Ammon's horn (tissue), 1 donor: ENCODE measurements at regions not wholly inside any gene's neighbourhood (a gene's known extent, or its start where the extent isn't known, plus 50 kb on each side); places are given as distances from the start of the nearest gene placed in this dataset.

Experiments
- DNase-seq: peaks from one replicate; pipeline ENCODE4 v3.0.0-alpha.2; 2016; ENCODE audit warnings: low spot score

GRCh38 chr3:159904455-159904854 lies 84.2 kb upstream of the IL12A start:
- DNase-seq = no peak

- no peak for DNase-seq
These were observed 83.7 kb upstream of the IL12A start for GRCh38 chr3:159904911-159905310.

GRCh38 chr3:159907828-159908227 lies 80.8 kb upstream of the IL12A start:
- DNase-seq = no peak

- DNase-seq = no peak
These were observed 77.5 kb upstream of the IL12A start for GRCh38 chr3:159910991-159911663.

- DNase-seq = no peak
These were observed 77.0 kb upstream of the IL12A start for GRCh38 chr3:159911664-159912037.

GRCh38 chr3:159913712-159914414 lies 74.8 kb upstream of the IL12A start:
- no peak for DNase-seq

GRCh38 chr3:159914426-159914825 lies 74.2 kb upstream of the IL12A start:
- DNase-seq = no peak

GRCh38 chr3:159916052-159916451 lies 72.6 kb upstream of the IL12A start:
- no peak for DNase-seq

GRCh38 chr3:159917141-159917540 lies 71.5 kb upstream of the IL12A start:
- DNase-seq = no peak

GRCh38 chr3:159919873-159920272 lies 68.8 kb upstream of the IL12A start:
- DNase-seq = no peak

GRCh38 chr3:159922193-159922840 lies 66.3 kb upstream of the IL12A start:
- no peak for DNase-seq

GRCh38 chr3:159922861-159923312 lies 65.7 kb upstream of the IL12A start:
- DNase-seq = peak; percentile 67

GRCh38 chr3:159923336-159923735 lies 65.3 kb upstream of the IL12A start:
- DNase-seq = no peak

GRCh38 chr3:159923956-159924355 lies 64.7 kb upstream of the IL12A start:
- DNase-seq = no peak

GRCh38 chr3:159924411-159924810 lies 64.2 kb upstream of the IL12A start:
- DNase-seq = no peak

GRCh38 chr3:159925248-159925647 lies 63.4 kb upstream of the IL12A start:
- DNase-seq = no peak

- DNase-seq = no peak
These were observed 62.1 kb upstream of the IL12A start for GRCh38 chr3:159926573-159926972.

- DNase-seq = no peak
These were observed 60.6 kb upstream of the IL12A start for GRCh38 chr3:159928071-159928491.

GRCh38 chr3:159928666-159929065 lies 60.0 kb upstream of the IL12A start:
- DNase-seq = no peak

GRCh38 chr3:159929171-159930141 lies 59.2 kb upstream of the IL12A start:
- DNase-seq = peak; percentile 48

GRCh38 chr3:159934216-159934615 lies 54.4 kb upstream of the IL12A start:
- DNase-seq = no peak

GRCh38 chr3:159936541-159936940 lies 52.1 kb upstream of the IL12A start:
- no peak for DNase-seq
